ENCODE measurements at regions not wholly inside any gene's neighbourhood (a gene's known extent, or its start where the extent isn't known, plus 50 kb on each side); places are given as distances from the start of the nearest gene placed in this dataset.

DNA sequence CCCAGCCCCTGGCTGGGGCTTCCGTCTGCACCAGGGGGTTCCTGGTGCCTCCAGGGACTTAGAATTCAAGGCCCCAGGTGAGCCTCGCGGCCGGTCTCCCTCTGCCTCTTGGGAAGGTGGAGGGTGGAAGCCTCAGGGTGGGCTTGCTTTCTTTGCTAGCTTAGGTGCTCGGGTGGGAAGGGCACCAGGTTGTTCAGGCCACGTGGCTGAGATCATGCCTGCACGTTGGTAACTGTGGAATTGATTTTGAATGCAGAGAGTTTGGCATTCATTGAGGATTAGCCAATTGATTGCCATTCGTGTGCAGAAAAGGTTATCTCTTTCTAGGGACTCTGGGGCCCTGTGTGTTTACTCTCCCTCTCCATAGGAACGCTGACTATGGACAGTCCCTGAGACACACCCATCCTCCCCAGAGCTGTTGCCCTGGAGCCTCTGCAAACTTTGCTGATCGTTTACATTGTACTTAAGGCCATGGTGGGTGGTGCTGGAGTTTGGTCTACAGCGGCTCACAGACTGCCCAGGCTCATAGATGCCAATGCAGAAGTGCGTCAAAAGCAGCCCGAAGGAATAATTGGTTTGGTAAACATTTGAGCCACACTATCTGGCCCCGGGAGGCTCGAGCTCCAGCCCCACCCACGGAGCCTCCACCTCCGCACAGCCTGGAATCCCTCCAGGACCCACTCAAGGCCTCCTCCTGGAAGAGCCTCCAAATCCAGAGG, 1457.7 kb downstream of the BRD1 start:
- no peak for DNase-seq (ENCODE audit: low read depth)

DNA sequence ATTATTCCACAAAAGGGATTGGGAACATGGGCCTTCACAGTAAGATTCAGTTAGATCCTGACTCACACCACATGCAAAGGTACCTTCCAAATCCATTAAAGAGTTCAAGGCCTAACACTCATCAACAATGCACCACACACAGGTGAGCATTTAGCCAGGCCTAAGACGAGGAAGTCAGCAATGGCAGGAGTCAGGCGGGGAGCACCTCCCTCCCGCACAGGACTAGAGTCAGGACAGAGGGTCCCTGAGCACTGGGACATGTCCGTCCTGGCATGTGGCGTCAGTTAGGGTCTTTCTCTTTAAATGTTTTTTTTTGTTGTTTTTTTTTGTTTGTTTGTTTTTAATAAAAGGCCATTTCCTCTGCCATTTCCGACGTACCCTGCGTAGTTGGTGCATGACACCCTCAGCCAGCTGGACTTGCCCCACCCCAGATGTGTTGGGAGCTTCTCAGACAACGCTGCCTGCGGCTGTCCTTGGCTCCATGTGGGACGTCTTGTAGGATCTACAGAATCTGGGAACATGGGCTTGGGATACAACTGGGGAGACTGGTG, 1458.6 kb downstream of the BRD1 start:
- no peak for DNase-seq (ENCODE audit: low read depth)

DNA sequence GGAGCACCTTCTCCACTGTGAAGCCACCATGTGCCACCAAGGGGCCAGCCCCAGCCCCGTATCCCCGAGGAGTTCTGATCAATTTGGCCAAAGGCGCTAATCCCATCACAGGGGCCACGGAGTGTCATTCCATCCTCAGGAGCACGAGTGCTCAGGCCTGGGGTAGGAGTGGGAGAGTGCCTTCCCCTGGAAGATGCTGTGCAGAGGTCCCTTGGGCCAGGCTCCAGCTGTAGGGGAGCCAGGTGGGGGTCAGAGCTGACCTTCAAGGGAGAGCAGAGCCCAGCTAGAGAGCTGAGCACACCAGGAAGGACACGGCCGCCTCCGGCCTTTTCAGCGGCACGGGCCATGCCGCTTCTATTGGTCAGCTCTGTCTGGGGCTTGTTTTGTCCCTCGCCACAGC, 1459.9 kb downstream of the BRD1 start:
- no peak for DNase-seq (ENCODE audit: low read depth)

DNA sequence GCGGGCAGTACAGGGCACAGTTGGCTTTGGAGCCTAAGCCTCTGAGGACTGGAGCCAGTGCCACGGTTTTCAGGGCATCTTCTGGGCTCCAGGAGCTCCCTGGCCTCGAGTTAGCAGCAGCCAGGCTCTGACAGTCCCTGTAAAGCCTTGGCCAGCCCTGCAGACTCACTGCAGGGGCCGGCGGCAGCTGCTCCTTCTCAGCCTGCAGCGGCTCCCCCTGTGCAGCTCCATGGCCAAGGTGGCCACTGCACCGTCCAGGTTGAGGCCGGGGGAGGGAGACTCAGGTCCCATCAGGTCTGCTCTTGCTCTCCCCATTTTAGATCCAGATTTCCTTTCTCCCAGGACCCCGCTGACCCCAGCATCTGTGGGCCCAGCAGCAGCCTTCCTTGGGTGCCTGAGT, 1461.1 kb downstream of the BRD1 start:
- DNase-seq (ENCODE audit: low read depth) = no peak

DNA sequence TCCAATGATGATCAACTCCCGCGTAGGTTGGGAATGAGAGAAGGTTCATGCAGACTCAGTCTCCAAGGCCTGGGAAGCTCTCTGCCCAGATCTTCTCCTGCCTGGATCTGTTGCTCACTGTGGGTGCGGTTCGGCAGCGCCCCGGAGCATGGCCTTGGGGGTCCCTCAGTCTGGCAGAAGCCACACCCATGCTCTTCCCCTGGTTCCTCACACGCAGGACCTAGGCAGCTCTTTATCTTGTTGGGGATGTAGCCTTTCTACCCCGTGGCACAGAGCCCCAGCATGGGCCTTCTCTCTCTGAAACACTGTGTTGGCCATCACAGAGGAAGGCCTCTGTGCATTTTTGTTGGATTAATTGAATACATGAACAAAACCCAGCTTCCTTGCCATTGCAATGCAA, 1461.6 kb downstream of the BRD1 start:
- DNase-seq (ENCODE audit: low read depth) = no peak

DNA sequence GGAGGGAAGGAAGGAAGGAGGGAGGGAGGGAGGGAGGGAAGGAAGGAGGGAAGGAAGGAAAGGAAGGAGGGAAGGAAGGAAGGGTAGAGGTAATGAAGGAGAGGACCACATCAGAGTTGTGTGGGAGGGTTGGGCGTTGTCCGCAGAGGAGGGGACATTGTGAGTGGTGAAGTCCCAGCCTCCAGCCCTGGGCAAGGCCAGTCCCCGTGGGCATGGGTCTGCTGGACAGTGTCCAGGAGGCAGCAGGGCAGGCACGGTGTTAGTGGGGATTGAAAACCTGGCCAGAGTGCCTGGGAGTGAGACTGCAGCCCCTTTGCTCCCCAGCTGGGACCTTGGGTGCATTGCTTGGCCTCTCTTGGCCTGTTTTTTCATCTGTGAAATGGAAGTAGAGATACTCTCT, 1462.3 kb downstream of the BRD1 start:
- DNase-seq (ENCODE audit: low read depth) = no peak

DNA sequence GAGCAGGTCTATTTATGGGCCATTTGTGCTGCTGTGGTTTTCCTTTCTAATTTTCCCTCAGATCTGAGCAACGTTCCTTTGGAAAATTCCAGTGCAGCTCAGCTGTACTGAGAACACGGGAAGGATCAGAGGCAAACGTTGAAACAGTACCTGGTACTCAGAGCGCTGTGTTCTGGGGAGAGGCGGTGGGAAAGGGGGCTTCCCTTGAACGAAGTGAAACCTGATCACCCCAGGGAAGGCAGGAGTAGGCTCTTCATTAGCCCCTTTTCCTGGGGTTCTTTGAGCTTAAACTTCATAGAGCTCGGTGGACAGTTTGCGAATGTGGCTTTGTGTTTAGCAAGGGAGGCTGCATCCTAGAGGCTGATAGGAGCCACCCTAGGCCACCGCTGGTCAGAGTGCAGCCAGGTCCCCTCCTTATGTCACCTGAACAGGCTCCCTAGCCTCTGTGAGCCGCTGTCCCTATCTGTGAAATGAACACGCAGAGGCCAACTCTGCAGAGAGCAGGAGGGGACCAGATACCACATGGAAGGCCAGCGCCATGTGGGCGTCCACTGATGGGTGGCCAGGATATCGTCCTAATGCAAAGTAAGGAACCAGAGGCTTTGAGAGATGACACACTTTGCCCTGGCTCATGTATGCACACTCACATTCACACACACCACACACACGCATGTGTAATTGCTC, 1464.8 kb downstream of the BRD1 start:
- no peak for DNase-seq (ENCODE audit: low read depth)

DNA sequence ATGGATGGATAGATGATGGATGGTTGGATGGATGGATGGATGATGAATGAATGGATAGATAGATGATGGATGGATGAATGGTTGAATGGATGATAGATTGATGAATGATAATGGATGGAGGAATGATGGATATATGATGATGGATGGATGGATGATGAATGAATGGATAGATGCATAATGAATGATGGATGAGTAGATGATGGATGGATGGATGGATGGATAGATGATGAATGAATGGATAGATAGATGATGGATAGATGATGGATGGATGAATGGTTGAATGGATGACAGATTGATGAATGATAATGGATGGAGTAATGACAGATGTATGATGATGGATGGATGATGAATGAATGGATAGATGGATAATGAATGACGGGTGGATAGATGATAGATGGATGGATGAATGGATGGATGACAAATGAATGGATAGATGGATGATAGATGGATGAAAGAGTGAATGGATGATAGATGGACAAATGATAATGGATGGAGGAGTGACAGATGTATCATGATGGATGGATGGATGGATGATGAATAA, 1466.5 kb downstream of the BRD1 start:
- DNase-seq (ENCODE audit: low read depth) = no peak

DNA sequence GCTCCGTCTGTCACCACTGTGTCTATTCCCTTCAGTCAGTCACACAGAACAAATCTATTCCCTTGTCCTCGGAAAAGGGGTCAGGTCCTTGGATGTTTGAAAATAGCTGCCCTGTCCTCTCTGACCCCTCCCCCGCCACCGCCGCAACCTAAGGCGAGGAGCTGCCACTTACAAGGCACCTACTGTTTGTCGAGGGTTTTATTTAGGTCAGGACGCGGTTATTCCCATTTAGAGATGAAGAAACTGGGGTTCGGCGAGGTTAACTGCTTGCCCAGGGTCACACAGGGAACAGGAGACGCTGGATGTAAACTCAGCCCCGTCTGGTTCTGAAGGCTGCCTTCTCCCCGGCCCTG, 1468.1 kb downstream of the BRD1 start:
- no peak for DNase-seq (ENCODE audit: low read depth)

DNA sequence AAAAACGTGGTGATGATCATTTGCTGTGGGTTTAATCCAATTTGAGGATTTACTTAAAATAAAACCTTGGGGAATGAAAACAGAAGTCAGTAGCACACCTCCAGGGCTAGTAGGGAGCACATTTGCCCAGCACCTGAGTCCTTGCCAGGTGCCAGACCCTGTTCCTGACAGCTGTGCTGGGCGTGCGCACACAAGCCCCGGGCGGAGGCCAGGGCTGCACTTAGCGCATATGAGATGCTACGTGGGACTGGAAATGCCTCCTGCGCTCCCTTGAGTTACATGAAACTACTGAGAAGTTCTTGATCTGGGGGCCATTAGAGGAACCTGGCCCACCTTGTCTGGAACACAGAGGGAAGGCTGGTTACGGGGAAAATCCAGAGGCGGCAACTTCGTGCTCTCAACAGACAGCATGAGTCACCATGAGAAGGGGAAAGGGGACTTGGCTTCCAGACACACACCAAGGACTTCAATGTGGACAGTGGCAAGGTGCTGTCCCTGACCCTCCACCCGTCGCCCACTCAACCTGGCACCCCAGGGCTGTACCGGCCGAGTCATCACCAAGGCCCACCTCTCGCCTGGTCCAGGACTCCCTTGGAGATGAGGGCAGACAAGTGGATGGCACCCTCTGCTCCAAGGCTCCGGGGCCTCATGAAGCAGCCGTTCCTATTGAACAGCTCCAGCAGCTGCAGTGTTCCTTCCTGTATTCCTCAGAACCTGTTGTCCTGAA, 1468.6 kb downstream of the BRD1 start:
- no peak for DNase-seq (ENCODE audit: low read depth)

DNA sequence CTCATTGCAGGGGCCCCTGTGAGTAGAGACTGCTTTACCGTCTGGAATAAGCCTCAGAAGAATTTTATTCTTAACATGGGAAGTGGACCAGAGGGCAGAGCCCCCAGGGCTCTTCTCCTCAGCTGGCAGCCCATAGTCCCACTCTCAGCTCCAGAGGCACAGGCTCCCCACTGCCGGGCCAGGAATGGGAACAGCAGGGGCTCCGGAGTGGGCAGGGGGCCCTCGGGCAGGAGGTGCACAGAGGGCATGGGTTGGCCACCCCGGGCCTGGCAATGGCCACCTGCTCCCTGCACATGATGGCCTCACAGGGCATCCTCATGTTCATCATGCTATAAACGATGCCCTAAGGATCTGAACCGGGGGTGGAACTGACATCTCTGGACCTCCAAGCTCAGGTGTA, 1469.7 kb downstream of the BRD1 start:
- DNase-seq (ENCODE audit: low read depth) = no peak

DNA sequence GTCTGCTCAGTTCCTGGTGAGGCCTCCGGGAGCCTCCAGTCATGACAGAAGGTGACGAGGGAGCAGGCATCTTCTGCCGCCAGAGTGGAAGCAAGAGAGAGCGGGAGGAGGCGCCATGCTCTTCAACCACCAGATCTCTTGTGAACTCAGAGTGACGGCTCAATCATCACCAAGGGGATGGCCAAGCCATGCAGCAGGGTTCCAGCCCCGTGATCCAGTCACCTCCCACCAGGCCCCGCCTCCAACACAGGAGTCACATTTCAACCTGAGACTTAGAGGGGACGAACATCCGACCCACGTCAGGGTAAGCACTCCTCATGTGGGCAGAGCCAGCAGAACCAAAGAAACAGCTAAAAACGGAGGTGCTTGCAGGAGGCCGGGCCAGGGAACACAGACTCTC, 1470.5 kb downstream of the BRD1 start:
- DNase-seq (ENCODE audit: low read depth) = no peak

DNA sequence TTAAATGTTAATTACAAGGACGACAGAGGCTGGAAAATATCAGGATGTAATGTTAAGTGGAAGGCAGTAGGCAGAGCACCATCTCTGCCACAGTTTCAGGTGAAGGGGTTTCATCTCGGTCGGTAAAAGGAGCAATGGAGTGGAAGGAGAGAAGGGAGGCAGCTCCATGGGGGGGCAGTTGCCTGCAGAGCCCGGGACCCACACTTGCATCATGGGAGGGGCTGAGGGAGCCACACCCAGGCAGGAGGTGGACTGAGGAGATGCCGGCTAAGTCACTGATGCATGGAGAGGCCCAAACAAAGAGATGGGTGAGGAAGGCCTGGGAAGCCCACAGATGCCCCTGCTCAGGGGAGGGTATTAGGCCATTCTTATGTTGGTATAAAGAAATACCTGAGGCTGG, 1470.9 kb downstream of the BRD1 start:
- no peak for DNase-seq (ENCODE audit: low read depth)

DNA sequence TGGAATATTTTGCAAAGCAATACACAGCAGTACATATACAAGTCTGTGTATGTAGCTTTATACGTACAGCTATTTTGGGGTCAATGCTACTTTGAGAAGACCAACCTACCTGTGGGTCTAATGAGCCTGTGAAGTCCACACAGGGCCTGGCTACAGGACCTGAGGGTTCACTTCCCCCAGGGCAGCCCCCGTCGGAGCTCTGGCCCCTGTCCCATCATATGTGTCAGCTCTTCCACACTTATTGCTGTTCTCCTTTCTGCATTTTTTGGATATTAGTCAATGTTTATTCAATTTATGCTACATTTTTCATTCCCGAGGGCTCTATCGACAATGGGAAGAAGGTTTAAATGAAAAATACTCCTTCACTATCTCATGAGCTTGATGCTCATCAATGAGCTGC, 1473.6 kb downstream of the BRD1 start:
- DNase-seq (ENCODE audit: low read depth) = no peak

DNA sequence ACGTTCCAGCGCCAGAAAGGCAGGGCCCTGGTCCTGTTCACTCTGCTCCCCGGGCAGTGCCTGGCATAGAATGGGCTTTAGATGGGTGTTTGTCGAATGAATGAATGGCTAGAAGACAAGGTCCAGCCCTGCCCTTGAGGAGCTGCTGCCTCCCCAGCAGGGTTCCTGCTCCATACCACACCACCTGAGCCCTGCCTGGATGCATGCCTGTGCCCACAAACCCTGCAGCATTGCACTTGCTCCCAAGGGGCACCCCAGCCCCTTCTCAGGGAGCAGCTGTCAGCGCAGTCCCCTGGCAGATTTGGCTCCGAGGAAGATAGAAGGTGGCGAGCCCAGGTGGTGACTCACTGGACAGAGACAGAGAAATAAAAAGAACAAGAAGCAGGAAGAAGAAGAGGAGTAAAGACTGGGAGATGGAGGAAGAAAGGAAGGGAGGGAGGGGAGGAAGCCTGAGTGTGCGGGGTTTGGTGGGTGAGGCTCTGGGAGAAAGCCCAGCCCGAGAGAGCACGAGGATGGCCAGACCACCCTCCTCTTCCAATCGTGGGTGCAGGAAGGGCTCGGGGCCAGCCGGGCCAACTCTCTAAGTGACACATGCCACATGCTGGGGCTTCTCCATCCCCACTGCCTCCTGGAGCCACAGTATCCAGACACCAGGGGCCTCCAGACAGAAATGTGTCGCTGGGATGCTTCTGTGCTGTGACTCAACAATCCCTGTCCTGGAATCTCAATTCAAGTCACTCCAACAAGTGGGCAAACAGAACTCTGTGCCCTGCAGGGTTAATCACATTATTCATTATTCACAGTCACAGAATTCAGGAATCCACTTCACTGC, 1474.3 kb downstream of the BRD1 start:
- DNase-seq (ENCODE audit: low read depth) = no peak

DNA sequence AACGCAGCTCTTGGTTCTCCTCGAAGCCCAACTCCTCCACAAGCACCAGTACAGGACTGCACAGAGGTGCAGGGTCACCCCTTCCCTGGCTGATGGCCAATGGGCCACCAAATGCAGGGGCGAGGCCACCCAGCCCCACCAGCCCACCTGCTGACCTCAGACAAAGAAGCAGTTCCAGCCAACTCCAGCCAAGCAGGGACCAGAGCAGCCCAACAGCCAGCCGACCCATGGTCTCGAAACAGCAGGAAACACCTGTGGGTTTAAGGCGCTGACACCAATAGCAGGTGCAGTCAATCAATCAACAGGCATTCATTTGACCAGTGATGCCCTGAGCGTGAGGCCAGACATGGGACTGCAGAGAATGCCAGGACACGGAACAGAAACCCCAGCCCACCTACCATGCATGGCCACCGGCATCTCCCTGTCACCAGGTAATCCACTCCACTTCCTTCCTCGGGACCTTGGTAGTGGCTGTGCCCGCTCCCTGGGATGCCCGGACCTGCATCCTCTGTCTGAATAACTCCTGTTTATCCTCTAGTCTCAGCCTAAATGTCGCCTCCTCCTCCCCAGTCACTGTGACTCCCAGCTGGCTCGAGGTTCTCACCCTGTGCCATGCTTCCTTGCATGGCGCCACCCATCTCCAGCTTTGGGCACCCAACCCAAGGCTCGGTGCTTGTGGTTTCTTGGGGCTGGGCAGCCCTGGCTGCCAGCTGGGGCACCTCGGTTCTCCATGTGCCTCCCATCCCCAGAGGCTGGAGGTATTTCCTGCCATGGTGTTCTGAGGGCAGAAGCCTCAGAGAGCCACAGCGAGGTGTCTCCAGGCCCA, 1475.4 kb downstream of the BRD1 start:
- no peak for DNase-seq (ENCODE audit: low read depth)

DNA sequence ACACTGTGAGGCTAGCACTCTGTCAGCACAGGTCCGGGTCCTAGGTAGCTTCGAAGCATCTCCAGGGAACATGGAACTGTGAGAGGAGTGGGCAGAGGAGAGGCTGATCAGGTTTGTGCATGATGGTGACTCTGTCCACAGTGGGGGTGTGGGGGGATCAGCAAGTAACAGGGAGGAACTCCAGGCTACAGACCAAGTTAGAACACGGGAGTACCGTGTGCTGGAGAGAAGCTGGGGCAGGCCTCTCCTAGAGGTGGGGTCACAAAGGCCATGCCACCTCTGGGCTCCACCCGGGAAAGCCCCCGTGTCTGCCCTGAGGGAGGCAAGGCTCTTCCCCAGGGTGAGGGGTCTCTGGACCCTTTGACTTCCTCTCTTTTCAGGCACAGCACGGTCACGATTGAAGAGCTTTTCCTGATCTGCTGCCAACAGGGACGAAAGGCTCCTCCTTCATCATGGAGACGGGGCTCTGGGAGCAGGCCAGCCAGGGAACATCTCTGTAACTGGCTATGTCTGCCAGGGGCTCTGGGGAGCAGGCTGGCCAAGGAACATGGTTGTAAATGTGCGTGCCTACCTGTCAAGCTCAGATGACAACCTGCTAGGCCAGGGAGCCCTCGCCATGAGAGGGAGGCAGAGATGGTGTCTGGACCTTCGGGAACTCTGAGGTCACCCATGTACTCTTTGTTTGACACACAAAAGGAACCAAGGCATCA, 1476.1 kb downstream of the BRD1 start:
- no peak for DNase-seq (ENCODE audit: low read depth)

DNA sequence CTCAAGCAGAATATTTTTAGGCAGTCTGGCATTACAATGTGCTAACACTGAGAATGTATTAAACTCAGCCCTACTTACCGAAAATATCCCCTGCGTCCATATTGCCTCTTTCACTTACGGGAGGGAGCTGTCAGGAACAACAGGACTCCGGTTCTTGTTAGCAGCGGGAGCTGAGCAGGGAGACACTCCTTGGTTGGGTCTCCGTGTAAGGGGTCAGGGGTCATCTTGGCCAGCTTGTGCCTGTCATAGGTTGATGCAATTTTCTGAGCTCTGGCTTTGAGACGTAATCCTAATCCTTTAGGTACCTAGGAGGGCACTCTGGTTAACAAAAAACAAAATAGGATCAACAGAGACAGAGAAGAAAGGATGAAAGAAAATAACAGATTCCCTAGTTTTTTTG, 1477.2 kb downstream of the BRD1 start:
- DNase-seq (ENCODE audit: low read depth) = no peak

DNA sequence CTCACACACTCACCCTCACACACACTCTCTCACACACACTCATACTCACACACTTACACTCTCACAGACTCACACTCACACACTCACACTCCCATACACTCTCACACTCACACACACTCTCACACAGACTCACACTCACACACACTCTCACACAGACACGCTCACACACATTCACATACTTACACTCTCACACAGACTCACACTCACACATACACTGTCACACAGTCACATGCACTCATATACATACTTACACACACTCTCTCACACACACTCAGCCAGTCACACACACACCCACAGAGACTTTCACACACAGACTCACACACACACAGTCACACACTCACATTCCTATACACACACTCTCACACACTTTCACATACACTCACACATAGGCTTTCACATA, 1478.8 kb downstream of the BRD1 start:
- DNase-seq (ENCODE audit: low read depth) = no peak

DNA sequence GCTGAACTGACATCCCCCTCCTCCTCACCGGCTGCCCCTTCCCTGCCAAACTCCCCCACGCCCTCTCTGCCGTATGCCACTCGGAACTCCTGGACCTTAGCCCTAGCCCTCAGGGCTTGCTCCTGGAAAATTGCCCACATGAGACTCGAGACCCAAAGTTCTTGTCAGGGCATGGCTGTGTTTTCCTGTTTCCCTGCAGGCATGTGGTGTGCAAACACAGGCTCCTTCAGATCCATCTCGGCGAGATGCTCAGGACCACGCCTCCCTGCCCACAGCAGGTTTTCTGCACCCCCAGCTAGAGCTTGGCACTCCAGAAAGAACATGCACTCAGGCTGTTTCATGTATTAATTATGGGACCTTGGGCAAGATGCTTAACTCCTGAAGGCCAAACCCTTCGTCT, 1480.4 kb downstream of the BRD1 start:
- DNase-seq (ENCODE audit: low read depth) = no peak

All from GM04503 (cell line).